Ureter (tissue), 1 donor: ENCODE measurements at regions not wholly inside any gene's neighbourhood (a gene's known extent, or its start where the extent isn't known, plus 50 kb on each side); places are given as distances from the start of the nearest gene placed in this dataset.

Experiments used
- DNase-seq: peaks from one replicate; pipeline ENCODE4 v3.0.0-alpha.2; 2020; ENCODE audit warnings: low spot score
- donor health status: DM: yes; HTN: yes; CAD: no.

DNA sequence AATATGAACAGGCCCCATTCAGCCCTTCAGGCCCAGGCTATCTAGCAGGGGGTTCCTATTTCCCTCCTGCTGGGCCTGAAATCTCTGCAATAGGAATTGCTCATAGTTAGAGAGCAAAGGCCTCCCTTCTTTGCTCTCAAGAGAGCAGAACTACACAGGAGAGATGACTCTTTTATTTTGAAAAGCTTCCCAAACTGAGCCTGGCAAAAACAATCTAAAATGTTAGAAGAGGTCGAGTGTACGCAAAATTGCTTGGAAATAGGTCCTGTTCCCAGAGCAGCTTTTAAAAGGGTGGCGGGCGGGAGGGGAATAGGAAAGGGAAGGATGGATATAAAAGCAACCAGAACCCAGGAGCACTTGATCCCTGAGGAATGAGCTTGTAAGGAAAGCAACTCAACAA is 68.4 kb upstream of the APCDD1 start:
- no peak for DNase-seq

DNA sequence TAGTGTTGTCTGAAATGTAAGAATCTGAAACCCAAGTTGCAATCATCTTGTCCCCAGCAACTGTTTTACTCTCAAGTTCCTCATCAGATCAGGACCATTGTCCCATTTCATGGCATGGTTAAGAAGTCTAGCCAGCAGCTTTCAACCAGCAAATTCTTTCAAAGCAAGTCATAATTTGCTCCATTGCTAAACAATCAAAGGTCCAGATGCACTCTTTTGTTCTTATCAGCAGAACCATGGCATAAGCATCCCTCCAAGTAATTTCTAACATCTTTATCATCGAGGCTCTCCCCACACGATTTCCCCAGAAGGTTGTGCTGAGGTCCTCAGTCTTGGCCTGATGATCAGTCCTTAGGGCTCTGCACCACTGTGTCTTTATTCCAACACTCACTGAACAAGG is 67.5 kb upstream of the APCDD1 start:
- no peak for DNase-seq

DNA sequence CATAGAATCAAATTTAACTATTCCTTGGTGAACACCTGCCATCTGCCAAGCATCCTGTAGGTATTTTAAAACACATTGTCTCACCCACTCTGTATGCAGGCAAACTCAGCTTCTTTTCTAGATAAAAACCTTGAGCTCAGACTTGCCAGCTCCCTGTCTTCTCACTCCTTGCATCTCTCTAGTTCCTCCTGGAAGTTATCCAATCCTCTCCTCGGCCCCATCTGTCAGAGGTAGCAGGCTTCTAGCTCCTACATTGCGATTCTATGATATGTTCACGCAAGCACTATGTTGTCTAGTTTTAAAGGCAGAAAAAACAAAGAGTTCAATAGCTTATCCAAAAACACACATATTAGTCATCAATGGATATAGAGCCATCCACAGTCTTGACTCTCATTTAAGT is 67.0 kb upstream of the APCDD1 start:
- DNase-seq = no peak

DNA sequence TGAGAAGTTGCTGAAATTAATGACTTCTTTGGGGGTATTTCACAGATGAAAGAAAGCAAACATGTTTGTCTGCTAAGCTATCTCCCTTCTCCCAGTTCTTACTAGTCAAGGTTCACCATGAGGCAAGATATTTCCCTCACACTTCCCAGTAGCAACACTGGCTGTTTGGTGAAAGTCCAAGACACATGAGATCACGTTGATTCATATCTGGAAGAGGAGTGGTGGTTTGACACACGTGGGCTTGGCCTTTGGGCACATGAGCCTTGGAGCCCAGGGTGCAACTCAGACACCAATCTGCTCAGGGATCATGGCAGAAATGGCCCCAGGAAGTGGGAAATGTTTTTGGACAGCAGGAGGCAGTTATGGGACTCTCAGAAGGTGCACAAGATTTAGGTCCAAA is 66.1 kb upstream of the APCDD1 start:
- no peak for DNase-seq

DNA sequence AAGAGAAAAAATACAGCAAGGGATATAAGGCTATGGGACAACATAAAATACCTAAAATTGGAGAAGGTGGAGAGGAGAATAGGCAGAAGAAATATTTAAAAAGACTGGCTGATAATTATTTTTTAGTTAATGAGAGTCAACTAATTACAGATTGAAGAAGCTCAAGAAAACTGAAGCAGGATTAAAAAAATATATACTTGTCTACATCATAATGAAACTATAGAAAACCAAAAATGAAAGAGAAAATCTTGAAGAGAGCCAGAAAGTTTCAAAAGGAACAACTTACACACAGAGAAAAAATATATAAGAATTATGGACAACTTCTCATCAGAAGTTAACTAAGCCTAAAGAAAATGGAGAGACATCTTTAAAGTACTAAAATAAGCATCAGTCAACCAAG is 62.9 kb upstream of the APCDD1 start:
- no peak for DNase-seq

DNA sequence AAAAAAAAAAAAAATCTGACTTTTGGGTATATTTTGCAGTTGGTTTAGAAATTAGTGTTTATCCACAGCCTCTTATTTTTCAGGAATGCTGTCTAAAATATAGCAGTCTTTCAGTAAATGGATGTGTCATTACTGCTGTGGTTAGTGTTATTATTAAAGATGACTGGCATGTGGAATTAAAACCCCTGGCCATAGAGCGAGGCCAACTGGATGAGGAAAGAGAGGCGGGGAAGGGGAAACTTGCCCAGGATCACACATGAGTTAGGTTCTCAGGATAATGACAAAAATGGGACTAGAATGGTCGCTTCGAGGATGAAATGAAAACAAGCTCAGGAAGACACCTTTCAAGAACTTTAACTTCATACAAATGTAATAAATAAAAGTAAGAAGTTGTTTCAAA is 57.4 kb upstream of the APCDD1 start:
- no peak for DNase-seq

DNA sequence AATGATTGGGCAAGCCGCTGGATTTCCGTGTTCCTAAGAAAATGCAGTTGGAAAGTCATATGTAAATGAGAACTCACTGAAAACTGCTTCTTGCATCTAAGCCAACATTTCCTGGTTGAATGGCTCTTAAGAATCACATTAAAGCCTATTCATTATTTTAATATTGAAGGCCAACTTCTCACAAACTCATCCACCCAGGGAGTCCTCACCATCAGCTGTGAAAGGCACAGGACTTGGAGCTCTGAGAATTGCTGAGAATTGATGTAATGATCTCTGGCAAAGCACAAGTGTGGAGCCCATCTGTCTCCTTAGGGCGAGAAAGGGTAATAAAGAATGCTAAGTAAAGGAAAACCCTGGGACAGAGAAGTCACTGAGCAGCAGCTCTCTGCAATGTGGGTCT is 55.9 kb upstream of the APCDD1 start:
- no peak for DNase-seq

DNA sequence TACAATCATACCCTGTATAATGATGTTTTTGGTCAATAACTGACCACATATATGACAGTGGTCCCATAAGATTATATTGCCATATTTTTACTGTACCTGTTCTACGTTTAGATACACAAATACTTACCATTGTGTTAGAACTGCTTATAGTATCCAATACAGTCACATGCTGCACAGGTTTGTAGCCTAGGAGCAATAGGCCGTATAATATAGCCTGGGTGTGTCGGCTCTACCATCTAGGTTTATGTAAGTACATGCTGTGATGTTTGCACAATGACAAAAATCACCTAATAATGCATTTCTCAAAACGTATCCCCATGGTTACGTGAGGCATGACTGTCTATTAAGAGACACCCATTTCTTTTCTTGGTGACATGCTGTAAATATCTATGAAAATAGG is 55.0 kb upstream of the APCDD1 start:
- no peak for DNase-seq

DNA sequence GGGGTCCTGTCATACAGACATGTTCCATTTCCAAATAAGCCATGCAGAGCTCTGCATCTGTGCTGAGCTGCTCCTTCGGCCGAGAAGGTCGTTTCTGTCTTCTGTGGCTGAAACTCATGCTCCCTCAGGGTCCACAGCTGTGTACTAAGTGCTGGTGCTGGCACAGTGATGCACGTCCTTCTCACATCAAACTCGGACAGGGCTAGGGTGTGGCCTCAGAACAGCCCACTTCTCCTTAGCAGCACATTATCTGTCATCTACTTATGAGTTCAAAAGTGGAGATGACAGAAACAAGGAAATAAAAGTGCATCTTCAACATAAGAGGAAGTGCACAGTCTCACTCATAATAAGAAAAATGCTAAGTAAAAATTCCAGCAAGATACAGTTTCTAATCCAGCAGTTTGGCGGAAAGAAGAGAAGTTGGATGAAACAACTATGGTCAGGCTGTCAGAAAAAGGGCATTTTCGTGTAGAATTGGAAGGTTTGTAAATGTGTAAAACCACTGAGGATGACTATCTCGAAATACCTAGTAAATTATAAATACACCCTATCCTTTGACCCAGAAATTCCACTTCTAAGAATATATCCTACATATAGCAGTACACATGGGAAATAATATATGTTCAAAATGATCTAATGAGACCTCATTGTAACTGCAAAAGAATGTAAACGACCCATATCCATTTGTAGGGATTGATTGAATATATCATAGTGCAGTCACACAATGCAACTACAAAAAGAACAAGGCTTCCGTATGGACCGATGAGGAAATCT is 53.7 kb upstream of the APCDD1 start:
- DNase-seq = no peak

DNA sequence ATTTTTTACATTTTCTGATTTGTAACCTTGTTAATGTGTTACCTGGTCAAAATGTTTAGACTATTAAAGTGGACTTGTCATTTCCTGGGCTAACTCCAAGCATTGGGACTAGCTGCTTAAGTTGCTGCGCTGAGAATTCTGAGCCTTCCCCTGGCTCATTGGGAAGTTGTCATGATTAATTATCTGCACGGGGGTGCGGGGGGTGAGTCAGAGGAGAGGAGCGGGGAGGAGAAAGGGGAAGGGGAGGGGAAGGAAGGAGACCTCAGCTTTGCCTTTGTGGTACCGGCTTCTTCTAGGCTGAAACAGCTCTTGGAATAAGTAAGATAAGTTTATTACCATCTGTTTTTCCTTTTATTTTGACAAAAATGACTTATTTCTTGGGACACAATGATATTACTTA is 52.9 kb upstream of the APCDD1 start:
- no peak for DNase-seq

DNA sequence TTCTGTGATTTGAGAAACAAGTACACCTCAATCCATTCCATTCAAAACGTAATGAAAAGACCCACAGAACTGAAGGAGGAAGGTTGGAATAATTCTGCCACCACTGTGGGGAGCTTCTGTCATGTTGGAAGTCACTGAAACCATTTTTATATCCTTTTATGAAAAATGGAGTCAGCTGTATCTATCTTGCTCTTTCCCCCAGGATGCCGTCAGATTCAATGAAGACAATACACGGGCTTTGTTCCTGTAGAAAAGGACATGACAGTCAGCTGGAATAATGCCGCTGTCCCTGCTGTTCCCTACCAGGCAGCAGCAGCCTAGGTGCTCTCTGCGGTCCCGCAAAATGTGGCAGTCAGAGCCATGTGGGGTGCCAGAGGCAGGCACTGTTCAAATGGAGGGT is 52.5 kb upstream of the APCDD1 start:
- no peak for DNase-seq

DNA sequence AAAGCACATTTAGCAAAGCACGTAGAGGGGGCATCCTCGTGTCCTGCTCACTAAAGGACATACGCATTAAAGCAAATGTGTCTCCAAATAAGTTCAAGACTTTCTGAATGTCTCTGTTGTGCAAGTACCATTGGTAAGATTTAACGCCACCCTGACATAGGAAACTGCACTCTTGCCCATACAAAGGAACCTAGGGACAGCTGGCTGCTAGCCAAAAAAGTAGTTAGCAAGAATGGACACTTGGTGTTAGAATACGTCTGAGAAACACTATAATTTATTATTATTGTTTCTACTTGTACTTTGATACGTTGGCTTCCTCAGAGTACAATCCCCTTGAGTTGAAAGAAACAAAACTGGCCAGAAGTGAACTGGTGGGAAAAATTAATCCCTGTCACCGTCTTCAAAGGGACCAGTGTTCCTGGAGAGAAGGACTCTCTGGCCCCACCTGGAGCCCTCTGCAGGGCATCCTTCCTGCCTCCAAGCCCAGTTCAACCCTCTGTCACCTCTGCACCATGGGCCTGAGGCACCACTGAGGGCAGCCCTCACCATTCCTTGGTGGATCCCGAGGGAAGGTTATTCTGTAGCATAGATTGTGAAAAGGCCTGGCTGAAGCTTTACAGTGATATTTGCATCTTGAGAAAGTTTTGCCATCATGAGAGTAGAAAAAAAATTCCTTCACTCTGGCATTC is 51.4 kb upstream of the APCDD1 start:
- no peak for DNase-seq

DNA sequence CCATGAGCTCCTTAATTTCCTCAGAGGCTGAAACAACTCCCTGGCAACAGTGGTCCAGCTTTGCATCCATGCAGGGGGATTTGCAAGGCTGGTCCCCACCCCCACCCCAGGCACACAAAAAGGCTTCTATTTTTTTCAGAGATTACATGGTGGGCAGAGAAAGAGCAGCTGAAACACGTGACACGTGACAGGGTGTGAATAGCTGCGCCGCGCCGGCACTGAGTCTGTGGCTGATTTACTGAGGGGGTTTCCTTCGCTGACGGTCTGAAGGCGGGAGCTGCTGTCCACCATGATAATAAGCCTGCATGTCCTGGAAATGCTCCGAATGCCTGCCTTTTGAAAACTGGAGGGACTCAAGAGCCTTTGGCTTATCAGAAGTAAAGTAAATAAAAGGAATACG is 50.7 kb upstream of the APCDD1 start:
- no peak for DNase-seq

DNA sequence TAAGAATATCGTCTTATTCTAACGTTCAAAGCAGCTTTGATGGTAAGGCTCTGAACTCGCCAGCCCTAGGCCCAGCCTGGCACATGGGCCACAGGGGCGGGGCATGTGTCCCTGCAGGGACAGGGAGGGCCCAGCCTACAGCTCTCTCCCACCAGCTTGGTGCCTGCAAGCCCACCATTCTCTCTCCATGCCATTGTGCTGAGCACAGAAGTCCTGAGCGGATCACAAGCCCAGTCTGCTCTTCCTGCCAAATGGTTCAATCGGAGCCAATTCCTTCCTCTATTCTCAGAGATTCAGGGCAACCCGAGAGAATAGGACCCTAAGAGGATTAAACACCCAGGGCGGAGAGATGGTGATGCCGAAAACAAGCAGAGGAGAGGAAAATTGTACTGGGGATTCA is 50.3 kb upstream of the APCDD1 start:
- DNase-seq = no peak
